Inflammatory macrophage (primary cell): ENCODE measurements at regions not wholly inside any gene's neighbourhood (a gene's known extent, or its start where the extent isn't known, plus 50 kb on each side); places are given as distances from the start of the nearest gene placed in this dataset.

Experiments used
- DNase-seq, 2 donors: peaks; one replicate each; pipeline ENCODE4 v3.0.0-alpha.2; 2020 to 2022

DNA sequence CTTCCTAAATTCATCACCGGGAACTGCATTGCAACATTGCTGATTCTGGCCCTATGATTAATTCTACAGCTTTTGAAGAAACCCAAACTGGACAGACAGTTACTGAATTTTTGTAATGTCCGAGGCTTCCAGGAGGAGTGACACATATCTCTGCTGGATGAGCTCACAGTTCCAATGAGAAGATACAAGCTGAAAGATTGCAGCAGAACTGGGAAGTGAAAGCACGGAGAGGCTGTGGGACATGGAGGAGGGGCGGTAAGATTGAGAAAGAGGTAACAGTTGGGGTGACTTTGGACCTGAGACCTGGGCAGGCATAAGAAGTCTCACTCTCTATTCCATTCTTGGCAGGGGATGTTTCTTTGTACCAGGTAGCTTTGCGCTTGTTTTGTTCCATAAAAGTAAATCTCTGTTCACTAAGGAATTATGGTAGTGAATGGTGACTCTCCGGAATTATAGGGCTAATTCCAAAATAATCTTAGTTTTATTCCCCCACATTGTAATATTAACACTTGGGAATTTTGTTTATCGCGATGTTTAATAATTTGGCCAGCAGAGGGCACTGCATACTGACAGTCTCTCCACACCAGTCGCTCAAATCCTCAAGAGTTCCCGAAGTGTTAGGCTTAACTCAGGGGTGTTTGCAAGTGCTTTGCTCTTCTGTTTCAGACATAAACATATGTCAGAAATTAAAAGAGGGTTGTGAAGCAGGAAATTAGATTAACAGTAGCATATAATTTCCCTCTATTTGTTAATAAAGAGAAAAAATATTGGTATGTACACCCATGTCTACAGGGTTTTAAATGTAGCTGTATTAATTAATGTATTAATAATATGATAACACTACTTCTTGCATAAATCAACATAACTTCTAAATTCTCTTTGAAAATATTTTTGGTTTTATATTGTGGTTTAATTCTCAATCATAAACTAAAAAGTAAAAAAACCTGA lies 201.4 kb downstream of the SOCS6 start:
- DNase-seq: peak; percentile 90 to 96

DNA sequence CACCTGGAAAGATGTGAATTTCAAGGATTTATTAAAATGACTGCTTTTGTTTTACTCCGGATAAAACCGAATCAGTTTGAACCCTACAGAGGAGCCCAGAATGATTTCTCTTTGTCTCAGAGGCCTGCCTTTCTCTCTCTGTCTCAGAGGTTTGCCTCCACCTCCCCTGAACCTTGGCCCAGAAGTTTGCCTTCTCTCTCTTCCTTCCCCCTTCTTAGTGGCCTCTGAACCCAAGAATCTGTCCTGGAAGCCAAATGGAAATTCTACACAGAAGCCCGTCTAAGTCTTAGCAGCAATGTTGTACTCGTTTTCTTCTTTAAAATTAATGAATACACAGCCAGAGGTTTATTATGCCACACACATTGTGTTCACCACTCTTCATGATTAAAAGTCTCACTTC lies 200.7 kb downstream of the SOCS6 start:
- DNase-seq: no peak

DNA sequence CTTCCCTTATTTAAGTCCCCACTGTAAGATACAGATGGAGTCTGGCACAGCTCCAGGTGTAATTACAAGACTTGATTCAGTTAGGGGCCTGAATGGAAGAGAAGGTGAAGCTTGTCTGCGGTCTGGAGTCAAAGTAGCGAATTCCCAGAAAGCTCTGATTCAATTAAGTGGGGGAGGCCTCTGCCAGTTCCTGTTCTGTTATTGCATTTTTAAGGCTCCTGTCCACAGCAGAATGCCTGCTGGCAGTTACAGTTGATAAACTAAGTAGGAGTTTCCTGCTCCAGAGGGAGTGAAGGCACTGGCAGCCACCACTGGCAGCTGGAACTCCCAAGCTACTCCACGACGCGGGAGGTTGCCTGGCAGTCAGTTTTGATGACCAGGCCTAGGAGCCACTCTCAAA lies 181.1 kb downstream of the SOCS6 start:
- DNase-seq: peak; percentile 22 to 35

DNA sequence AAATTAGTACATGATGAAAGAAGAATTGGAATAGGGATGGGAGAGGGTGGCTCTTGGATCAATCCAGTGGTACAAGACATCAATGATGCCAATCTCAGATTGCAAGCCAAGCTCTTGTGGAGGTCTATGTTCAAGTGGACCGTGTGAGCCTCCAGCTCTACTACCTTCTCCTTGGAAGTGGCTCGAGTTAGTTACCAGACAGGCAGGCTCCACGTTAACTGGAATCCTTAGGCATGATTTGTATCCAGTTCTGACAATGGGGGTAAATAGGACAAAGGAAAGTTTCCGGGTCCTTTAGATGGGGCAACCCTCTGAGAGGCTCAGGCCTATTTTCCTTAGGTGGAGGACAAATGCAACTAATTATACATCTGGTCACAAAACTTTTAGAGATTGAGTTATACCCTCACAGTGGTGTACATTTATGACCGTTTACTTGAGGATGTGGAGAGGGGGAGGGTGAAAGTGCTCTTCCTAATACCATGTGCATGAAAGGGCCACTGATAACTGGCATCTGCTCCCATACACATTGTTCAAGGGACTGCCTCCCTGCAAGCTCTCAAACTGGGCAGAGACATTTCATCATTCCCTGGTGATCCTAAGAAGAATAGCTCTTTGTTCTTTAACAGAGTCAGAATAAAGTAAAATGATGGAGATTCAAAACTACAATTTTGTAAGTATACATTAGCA lies 180.2 kb downstream of the SOCS6 start:
- DNase-seq: no peak

DNA sequence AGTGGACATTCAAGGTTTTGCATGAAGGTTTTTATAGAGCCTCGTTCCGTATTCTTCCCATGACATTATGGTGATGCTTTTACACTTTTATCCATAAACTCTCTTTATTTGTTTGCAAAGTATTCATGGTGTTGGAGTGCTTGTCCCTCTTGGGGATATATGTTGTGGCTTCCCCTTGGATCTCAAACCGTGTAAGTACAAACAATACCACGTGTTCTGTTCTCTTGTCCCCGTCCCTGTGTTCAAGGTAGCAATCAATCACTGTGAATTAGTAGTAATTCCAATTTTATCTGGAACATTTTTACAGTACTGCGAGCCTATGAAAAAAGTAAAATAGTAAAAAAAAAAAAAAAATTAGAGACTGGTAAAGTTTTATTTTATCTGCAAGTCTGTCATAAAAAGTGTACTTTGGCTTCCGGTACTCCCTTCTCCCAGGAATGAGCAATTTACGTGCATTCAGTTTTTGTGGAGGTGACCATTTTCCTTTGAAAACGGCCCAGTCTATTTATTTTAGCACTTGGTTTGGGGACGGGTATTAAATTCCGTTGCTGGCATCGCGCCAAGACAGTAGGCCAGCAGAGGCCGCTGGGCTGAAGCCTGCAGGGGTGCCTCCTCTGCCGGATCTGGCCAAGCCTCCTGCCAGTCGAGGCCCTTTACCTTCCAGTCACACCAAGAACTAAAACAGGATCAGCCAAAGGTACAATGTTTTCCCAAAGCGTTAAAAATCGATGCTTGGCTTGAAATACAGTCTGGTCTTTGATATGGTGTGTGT lies 175.7 kb downstream of the SOCS6 start:
- DNase-seq: peak; percentile 77 to 82

DNA sequence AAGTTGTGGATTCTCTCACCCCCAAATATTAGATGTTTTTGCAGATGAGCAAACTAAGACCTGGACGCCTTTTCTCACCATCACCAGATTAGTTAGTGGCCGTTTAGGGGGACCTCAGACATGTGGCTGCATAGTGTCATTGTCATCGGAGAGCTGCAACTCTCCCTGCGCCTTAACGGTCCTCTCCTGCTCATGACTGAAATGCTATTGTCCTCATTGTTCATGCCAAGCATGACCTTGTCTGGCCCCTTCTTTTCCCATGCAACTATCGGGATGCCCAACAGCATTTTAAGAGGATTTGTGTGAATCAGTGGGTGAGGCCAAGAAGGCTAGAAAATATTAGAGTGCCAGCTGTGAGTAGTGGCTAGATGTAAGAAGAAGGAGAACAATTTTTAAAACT lies 174.2 kb downstream of the SOCS6 start:
- no peak for DNase-seq

DNA sequence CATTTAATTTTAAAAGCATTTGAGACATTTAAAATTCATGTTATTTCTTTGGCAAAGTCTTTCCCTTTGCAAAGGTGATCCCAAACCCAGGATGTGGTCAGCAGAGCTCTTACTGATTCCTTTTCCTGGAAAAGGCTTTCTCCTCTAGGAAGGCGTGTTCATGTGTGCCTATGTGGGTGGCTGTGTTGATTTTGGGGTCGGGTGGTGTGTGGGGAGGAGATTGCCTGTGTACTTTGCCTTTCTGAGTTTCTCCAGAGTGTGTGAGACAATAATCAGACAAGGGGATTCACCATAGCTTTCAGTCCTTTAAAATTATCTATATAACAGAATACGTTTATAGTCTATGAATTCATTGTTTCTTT lies 173.2 kb downstream of the SOCS6 start:
- peak in 1 of 2 donors; percentile 24 for DNase-seq

DNA sequence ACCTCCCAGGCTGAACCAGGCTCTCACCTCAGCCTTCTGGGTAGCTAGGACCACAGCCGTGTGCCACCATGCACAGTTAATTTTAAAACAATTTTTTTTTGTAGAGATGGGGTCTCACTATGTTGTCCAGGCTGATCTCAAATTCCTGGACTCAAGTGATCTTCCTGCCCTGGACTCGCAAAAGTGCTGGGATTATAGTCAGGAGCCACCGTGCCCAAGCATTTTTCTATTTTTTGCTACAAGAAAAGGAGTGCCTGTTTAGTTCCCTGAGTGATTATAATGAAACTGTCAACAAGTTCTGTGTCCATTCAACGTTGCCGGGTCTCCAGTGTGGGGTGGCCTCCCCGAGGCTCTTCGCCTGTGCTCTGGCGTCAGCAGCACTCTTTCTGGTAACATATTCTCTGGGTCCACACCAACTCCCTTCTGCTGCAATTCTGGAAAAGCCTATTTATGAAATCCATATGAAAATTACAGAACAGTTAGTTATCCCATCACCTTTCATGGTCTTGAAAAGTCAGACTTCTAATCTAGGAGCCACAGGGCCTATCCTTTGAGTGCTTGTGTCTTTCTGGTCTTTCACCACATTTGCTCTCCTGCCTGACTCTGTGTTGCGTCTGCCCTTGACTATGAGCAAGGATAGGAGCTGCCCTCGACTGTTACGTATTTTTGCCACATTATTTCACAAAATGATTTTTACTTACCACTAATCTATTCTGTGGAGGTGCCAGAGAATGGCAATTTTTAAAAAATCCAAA lies 172.7 kb downstream of the SOCS6 start:
- no peak for DNase-seq

DNA sequence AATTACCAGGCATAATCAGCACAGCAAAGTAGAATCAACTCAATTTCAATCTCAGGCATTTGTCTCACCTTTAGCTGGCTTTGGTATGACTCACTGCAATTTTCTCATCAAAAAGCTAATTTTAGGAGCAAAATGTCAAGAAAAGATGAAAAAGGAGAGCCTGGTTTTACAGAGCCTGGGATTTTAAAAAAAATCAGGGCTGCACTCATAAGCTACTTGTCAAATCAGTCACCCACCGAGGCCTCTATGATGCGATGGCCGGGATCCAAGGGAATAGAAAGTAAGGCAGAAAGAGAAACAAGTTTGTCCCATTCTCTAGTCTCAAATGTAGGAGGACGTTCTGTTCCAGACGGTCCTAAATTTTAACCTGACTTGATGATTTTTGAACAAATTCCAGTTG lies 170.9 kb downstream of the SOCS6 start:
- no peak for DNase-seq

DNA sequence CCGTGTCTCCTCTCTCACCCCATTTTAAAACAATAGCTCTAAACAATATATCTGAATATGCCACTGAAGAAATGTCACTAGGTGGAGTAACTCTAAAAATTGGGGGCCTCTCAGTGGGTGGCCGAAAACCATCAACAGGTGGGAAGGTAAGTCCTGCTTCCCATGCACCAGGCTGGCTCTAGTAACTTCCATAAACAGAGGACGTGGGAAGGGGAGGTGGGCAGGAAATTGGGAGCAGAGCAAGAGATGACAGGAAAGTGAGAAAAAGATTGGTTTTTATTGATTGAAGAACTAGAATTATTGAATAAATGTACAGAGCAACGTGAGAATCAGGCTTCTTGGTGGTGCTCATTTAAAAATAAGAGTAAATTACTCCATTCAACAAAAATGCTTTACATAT lies 170.4 kb downstream of the SOCS6 start:
- no peak for DNase-seq

DNA sequence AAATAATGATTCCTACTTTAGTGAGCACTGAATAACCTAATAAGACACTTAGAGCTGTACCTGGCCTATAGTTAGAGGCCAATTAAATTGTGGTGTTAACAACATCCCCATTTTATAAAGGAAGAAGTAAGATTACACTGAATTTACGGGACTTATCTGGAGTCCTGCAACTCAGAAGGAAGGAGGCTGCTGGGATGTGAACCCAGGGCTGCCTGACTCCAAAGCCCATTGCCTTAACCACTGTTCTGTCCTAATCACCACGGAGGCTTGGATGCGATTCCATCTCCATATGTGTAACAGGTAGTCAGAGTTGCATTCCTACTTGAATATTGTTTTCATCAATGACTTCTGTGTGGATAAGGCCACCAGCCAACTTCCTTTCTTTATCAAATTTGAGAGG lies 168.9 kb downstream of the SOCS6 start:
- DNase-seq: no peak

DNA sequence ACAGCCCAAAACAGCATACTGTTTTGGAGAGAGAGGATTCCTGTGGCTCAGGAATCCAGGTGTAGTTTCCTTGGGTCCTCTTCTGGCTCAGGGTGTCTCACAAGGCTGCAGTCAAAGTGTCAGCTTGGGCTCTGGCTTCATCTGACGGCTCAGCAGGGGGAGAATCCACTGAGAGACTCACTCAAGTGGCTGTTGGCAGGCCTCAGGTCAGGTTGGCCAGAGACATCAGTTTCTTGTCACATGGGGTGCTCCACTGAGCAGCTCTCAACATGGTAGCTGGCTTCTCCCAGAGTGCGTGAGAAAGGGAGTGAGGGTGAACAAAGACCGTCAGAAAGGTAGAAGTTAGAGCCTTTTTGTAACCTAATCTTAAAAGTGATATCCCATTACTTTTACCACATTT lies 168.4 kb downstream of the SOCS6 start:
- DNase-seq: no peak

DNA sequence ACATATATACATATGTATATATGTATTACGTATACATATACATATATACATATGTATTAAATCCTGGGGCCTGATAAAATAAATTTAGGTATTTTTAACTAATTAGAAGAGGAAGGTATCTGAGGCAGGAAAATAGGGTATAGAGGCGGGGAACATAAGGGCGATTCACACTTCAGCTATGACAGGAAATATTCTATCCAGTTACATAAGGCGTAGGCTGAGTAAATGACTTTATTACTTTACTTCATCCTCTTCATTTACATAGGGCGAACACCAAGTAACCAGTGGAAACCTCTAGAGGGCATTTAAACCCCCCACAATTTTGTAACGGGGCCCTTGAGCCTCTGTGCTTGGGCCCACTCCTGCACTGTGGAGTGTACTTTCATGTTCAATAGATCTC lies 167.5 kb downstream of the SOCS6 start:
- DNase-seq: no peak

DNA sequence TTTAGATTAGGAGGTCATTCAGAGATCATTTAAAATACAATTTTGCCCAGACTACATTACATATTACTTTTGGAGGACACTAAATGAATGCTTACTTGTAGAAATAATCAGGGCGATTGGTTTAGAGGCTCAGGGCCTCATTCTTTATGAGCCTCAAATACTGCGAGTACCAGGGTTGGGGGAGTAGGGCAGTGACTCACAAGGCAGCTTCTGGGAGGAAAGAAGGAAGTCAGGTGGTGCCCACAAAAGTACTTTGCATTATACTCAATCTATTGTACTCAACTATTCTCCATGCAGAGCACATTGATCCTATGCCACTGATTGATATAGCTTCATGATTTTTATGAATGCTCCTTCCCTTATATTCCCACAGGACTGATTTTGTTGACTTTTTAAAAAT lies 166.9 kb downstream of the SOCS6 start:
- DNase-seq: peak in 1 of 2 donors; percentile 24

DNA sequence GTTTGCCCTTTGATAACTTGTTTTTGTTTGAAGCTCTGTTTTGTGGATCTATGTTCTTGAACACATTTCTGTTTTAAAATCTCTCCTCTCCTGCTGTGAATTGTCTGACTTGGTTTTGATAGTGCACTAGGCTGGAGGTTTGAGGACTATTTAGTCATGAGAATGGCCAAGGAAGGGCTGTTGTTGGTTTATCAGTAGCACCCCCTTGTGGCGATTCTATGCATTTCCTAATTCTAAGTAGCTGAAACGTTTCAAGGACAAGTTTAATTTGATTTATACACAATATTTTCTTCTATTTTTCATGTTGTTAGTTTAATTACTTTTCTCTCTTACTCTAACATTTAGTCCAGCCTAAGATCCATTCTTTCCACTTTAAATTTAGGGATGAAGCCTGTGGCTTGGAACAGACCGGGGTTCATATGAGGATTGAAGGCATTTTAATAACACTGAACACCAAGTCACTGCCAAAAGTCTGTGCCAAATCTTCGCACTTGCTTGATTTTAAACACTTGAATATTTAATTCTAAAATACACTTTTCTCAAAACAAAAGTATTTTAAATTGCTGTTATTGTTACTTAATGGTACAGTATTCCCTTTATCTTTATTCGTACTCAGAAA lies 166.0 kb downstream of the SOCS6 start:
- peak; percentile 72 for DNase-seq

DNA sequence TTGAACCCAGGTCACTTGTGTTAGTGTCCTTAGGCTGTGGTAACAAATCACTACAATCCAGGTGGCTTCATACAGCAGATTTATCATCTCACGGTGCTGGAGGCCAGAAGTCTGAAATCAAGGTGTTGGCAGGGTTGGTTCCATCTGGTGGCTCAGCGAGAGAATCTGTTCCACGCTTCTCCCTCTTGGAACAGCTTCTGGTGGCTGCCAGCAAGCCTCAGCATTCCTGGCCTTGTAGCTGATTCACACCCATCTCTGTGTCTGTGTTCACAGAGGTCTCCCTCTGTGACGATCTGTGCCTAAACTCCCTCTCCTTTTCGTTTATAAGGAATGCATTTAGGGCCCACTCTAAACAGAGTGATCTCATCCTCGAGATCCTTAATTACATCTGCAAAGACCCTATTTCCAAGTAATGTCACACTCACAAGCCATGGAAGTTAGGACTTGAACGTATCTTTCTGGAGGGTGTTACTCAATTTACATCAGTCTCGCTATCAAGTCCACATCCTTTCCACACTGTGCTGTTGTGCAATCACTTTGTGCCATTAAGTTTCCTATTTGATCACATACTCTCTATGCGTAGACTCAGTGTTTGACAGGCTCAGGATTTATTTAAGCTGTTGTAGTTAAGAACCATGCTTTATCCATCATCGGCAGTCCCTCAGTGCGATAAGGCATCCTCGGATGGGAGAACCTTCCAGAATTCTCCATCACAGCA lies 164.4 kb downstream of the SOCS6 start:
- peak in 1 of 2 donors; percentile 39 for DNase-seq

DNA sequence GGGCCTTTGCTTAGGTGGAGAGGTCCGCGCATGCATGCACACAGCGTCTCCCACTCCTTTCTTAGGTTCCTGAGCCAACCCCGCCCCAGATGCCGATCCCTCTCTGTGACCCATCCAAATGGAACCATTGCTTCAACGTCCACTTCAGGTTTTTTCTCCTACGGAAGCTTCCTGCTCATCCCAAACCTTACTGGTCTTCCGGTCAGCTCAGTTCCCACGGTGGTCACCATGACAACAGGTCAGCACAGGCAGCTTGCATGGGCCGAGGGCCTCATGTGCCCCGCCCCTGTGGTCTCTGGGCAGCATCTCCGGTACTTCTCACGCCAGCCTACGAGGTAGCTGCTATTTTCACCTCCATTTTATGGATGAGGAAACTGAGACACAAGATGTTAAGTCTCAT lies 163.7 kb downstream of the SOCS6 start:
- no peak for DNase-seq

DNA sequence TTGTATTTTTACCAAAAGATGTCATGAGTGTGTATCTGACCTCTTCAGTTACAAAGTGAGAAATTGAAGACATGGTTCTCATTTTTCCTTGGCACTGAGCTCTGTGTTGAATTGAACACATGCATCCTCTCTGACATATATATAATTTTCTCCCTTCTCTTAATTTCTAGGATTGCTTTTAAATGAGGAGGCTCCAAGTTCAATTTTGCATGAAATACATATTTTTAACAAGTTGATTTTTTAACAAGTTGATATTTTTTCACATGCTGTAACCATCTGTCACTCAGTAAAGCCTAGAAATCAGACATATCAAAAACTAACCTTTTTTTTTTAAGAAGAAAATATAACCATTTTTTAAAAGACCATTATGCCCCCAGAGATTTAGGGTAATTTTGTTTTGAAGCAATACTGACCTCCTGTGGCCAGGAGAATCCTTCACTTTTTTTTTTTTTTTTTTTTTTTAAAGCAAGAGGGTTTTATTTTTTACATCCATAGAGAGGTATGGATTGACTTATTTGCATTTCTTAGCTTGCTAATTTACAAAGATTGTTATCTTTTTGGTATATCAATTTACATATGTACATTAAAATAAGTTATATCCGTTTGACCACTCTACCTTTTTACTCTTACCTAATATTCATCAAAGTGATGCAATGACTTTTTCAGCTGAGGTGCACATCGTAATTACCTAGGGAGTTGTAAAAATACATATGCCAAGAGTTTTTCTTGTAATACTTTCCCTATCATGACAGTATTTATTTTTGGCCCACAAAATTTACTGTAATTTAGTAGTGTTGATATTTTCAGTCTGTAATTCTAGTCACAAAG lies 161.8 kb downstream of the SOCS6 start:
- peak in 1 of 2 donors; percentile 23 for DNase-seq

DNA sequence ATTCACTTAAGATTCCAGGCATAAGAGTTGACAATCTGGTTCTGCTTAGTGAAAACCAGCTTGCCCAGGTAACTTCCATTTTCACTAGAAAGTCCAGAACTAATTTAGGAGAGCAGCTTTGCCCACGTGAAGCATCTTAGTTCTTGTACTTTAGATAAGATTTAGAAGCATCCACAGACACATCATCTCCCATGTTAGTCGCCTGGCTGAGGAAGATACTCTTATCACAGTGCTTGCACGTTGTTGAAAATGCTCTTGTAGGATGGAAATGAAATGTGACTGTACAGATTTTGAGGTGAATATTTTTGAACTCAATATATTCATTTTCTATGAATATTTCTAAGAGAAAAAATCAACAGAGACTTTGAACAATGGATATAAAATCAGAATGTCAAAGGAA lies 159.7 kb downstream of the SOCS6 start:
- no peak for DNase-seq

DNA sequence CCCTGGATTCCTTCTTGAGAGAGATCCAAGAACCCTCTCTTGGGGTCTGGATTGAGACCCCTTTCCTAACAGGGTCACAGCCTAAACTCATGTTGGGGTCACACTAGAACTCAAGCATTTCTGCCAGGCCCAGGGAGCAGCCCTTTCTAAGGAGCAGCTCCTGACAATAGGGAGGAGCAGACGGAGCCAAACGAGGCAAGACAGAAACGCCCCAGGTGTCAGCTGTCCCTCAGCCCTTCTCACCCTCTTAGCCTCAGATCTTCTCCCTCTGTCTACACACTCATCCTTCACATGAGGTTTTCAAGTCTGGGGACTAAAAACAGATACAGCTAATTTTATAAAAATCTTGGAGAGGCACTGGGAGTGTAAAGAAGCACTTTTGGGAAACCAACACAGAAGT lies 157.2 kb downstream of the SOCS6 start:
- no peak for DNase-seq
